A673 (cell line): ENCODE measurements at regions not wholly inside any gene's neighbourhood (a gene's known extent, or its start where the extent isn't known, plus 50 kb on each side); places are given as distances from the start of the nearest gene placed in this dataset.

Source experiments
- BruUV-seq: library from RNA; stranded (reverse); fragments of 400-500 nt; replicated peaks from 2 replicates; lab custom pipeline; 2021; lab: Mats Ljungman, UMichigan
- CTCF ChIA-PET: fragments of 300-600 bp; sonication (Branson Sonifier 250); formaldehyde crosslinking; loops from one replicate; lab custom pipeline; 2022; ENCODE audit warnings: antibody characterized with exemption; lab: Charles Lee
- POLR2A ChIA-PET: fragments of 300-600 bp; sonication (Branson Sonifier 250); formaldehyde crosslinking; loops from one replicate; lab custom pipeline; 2022; ENCODE audit warnings: antibody characterized with exemption; ENCODE audit not compliant: low non-redundant PET; lab: Charles Lee
- DNase-seq: peaks from one replicate; pipeline ENCODE4 v3.0.0-alpha.2; 2015; ENCODE audit warnings: low spot score
- H3K27ac ChIP-seq: fragments of 200-600 bp; sonication (generic); 2 replicates; pipeline ENCODE4 v1.5.1; 2016; ENCODE audit warnings: mixed run types, low read depth, mild to moderate bottlenecking, mixed read lengths, antibody characterized with exemption, low read length; ENCODE audit not compliant: poor library complexity, severe bottlenecking
- H3K27me3 ChIP-seq: fragments of 200-600 bp; sonication (generic); replicated peaks from 2 replicates; pipeline ENCODE4 v1.6.1; 2017; ENCODE audit warnings: mixed run types, low read depth, mild to moderate bottlenecking, mixed read lengths, antibody characterized with exemption, low read length; ENCODE audit not compliant: insufficient read depth, poor library complexity
- H3K36me3 ChIP-seq: fragments of 200-600 bp; sonication (generic); 2 replicates; pipeline ENCODE4 v1.6.1; 2016; ENCODE audit warnings: mixed run types, mild to moderate bottlenecking, mixed read lengths, antibody characterized with exemption, low read length; ENCODE audit not compliant: insufficient read depth, poor library complexity, severe bottlenecking
- H3K4me1 ChIP-seq: fragments of 200-600 bp; sonication (generic); 2 replicates; pipeline ENCODE4 v1.6.1; 2017; ENCODE audit warnings: mixed run types, mild to moderate bottlenecking, mixed read lengths, antibody characterized with exemption, low read length; ENCODE audit not compliant: insufficient read depth, poor library complexity, severe bottlenecking
- H3K4me3 ChIP-seq: fragments of 200-600 bp; sonication (generic); 2 replicates; pipeline ENCODE4 v1.5.1; 2016; ENCODE audit warnings: low read depth, mixed run types, mild to moderate bottlenecking, mixed read lengths, low read length; ENCODE audit not compliant: poor library complexity, severe bottlenecking
- H3K9me3 ChIP-seq: fragments of 200-600 bp; sonication (generic); 2 replicates; pipeline ENCODE4 v1.6.1; 2016; ENCODE audit warnings: mixed run types, low read depth, mild to moderate bottlenecking, mixed read lengths, antibody characterized with exemption, low read length; ENCODE audit not compliant: poor library complexity, severe bottlenecking
- EZH2 ChIP-seq: fragments of 200-600 bp; sonication (generic); IDR thresholded peaks from 2 replicates; pipeline ENCODE4 v1.6.1; 2017; ENCODE audit warnings: borderline replicate concordance, low read depth, mild to moderate bottlenecking, mixed read lengths, antibody characterized with exemption, low read length; ENCODE audit not compliant: poor library complexity, severe bottlenecking
- intact Hi-C: fragments of 100-400 bp; cut with micrococcal nuclease; formaldehyde crosslinking; loops from one replicate; pipeline ENCODE4 v1.10.0; 2022; ENCODE audit not compliant: unreplicated experiment
- TF ChIP-seq, protein P1 (sequence below): fragments of 300-800, 200-600 bp; sonication (generic); conservative IDR thresholded peaks from 2 replicates; pipeline ENCODE4 v1.5.1; 2017; ENCODE audit warnings: low read depth, mild to moderate bottlenecking, antibody characterized with exemption, low read length, moderate library complexity, mixed read lengths

DNA sequence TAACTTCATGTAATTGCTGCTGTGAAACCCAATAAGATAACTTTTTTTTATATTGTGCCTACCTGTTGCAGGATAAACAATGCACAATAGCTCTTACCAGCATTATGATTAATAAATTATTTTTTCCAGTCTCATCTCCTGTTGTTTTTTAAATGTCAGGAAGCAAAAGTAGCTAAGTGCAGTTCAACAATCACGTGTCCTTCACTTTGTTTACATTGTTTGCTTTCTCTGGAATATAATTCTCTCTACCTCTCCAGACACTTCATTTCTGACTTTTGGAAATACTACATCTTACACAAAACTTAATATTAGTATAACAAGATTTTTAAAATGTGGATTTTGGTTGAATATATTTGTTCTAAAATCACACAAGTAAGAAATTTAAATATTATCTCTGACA, 1359.4 kb downstream of the SLITRK1 start:
- H3K4me1 ChIP-seq, result no peaks in the 10 kb centered on the region
- no peak for DNase-seq
- no peak overlapping the region for H3K27ac ChIP-seq
- intact Hi-C loops, result no loop called here
- BruUV-seq, result no TSS peak
- no peaks in the 10 kb centered on the region for H3K27me3 ChIP-seq
- TF ChIP-seq, protein P1, sequence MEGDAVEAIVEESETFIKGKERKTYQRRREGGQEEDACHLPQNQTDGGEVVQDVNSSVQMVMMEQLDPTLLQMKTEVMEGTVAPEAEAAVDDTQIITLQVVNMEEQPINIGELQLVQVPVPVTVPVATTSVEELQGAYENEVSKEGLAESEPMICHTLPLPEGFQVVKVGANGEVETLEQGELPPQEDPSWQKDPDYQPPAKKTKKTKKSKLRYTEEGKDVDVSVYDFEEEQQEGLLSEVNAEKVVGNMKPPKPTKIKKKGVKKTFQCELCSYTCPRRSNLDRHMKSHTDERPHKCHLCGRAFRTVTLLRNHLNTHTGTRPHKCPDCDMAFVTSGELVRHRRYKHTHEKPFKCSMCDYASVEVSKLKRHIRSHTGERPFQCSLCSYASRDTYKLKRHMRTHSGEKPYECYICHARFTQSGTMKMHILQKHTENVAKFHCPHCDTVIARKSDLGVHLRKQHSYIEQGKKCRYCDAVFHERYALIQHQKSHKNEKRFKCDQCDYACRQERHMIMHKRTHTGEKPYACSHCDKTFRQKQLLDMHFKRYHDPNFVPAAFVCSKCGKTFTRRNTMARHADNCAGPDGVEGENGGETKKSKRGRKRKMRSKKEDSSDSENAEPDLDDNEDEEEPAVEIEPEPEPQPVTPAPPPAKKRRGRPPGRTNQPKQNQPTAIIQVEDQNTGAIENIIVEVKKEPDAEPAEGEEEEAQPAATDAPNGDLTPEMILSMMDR, result no peak
- TF ChIP-seq EZH2, result no peak
- no peaks in the 10 kb centered on the region for H3K36me3 ChIP-seq
- POLR2A ChIA-PET, result no interaction called here
- CTCF ChIA-PET, result no interaction called here
- no peak overlapping the region for H3K4me3 ChIP-seq
- no peaks in the 10 kb centered on the region for H3K9me3 ChIP-seq

DNA sequence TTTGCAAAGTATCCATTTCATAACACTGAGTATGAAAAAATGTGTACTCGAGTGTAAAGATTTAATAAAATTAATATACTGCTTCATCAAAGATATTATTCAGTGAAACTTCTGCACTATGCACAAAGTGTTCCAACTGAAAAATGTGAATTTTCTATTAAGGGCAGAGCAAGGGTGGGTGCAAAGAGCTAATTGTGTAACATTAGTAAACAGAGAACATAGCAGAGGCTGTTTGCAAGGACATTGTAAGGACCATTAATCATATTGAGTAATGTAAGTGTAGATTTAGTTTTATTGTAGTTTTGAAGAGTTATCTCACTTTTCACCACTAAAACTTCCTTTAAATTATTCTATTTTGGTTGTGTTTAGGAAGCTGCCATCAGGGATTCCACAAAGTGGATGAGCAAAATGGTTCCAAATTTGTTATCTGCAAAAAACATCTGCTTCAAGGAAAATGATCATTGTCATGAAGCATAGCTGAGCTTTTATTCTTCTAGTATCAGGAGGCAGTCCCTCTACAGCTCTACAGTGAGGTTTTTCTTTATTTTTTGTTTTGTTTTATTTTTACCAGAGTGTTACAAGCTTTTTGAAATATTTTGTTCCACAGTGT, 1375.4 kb downstream of the SLITRK1 start:
- Histone ChIP-seq H3K27ac (no peak overlapping the region), H3K9me3 (no peaks in the 10 kb centered on the region), H3K27me3 (no peaks in the 10 kb centered on the region), H3K36me3 (no peaks in the 10 kb centered on the region), H3K4me3 (no peak overlapping the region), H3K4me1 (no peaks in the 10 kb centered on the region)
- ChIA-PET CTCF (no interaction called here), POLR2A (no interaction called here)
- TF ChIP-seq, protein P1, result no peak
- no peak for TF ChIP-seq EZH2
- intact Hi-C loops, result no loop called here
- no TSS peak for BruUV-seq
- DNase-seq, result no peak

DNA sequence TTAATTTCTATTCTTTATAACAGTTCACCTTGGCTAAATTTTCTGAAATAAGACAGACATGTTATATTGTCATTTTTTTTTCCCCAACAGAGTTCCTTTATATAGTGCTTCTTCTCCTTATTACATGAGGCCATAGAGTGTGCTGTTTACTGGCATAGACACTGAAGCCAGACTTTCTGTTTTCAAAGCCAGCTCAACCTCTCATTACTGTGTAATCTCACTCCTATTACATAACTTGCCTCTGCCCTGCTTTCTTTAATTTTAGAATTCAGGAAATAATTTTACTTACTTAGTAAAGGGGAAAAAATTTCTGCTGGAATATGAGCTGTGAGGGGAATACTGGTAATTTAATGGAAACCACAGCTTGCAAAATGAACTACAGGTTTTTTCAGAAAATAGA, 1380.4 kb downstream of the SLITRK1 start:
- no TSS peak for BruUV-seq
- Histone ChIP-seq H3K4me3 (no peak overlapping the region), H3K36me3 (no peaks in the 10 kb centered on the region), H3K27me3 (no peaks in the 10 kb centered on the region), H3K27ac (no peak overlapping the region), H3K4me1 (no peaks in the 10 kb centered on the region), H3K9me3 (no peaks in the 10 kb centered on the region)
- ChIA-PET CTCF (no interaction called here), POLR2A (no interaction called here)
- intact Hi-C loops, result no loop called here
- TF ChIP-seq, protein P1, result no peak
- no peak for TF ChIP-seq EZH2
- no peak for DNase-seq
